Mucosa of rectum (tissue), 2 donors: ENCODE measurements at regions not wholly inside any gene's neighbourhood (a gene's known extent, or its start where the extent isn't known, plus 50 kb on each side); places are given as distances from the start of the nearest gene placed in this dataset.

ENCODE experiments used
- H3K27ac ChIP-seq, 2 donors: one replicate each; pipeline ENCODE4 v1.7.0; 2013; ENCODE audit warnings: inconsistent platforms in 2 of 2, low read depth in 2 of 2, low read length in 2 of 2
- H3K27me3 ChIP-seq, 2 donors: one replicate each; pipeline ENCODE4 v1.7.0; 2013; ENCODE audit warnings: low read length in 2 of 2; ENCODE audit not compliant: control insufficient read depth in 2 of 2, insufficient read depth in 2 of 2
- H3K36me3 ChIP-seq, 2 donors: one replicate each; pipeline ENCODE4 v1.7.0; 2013; ENCODE audit warnings: low read length in 2 of 2; ENCODE audit not compliant: control insufficient read depth in 2 of 2, insufficient read depth in 2 of 2
- H3K4me1 ChIP-seq, 2 donors: one replicate each; pipeline ENCODE4 v1.7.0; 2013; ENCODE audit warnings: low read length in 2 of 2, mild to moderate bottlenecking in 1 of 2; ENCODE audit not compliant: control insufficient read depth in 2 of 2, insufficient read depth in 2 of 2
- H3K4me3 ChIP-seq, 2 donors: one replicate each; pipeline ENCODE4 v1.7.0; 2013; ENCODE audit warnings: low read length in 2 of 2
- H3K9ac ChIP-seq, 2 donors: one replicate each; pipeline ENCODE4 v1.7.0; 2013; ENCODE audit warnings: low read length in 2 of 2, low read depth in 1 of 2, mild to moderate bottlenecking in 1 of 2
- H3K9me3 ChIP-seq, 2 donors: one replicate each; pipeline ENCODE4 v1.7.0; 2013; ENCODE audit warnings: low read length in 2 of 2; ENCODE audit not compliant: control insufficient read depth in 2 of 2
- donor health status: healthy.
- donor health status: Normal muscosa, but diverticular disease.

DNA sequence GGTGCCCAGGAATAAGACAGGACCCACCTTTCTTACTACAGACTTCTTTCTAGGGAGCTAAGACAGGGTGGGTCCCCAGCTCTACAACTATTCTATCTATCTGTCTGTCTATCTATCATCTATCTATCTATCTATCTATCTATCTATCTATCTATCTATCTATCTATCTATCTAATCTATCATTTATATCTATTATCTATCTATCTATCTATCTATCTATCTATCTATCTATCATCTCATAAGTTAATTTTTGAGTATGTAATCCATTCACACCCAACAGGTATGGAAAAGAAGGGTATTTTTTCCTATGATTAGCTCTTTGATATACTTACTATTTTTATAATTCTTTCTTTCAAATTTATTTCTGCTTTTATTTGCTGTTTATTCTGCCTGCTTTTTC lies 55.9 kb downstream of the BAMBI start:
- Histone ChIP-seq H3K27me3 (no peaks in the 10 kb centered on the region), H3K9ac (no peak overlapping the region), H3K9me3 (no peaks in the 10 kb centered on the region), H3K4me1 (no peaks in the 10 kb centered on the region), H3K27ac (no peak overlapping the region), H3K4me3 (no peak overlapping the region), H3K36me3 (no peaks in the 10 kb centered on the region)

DNA sequence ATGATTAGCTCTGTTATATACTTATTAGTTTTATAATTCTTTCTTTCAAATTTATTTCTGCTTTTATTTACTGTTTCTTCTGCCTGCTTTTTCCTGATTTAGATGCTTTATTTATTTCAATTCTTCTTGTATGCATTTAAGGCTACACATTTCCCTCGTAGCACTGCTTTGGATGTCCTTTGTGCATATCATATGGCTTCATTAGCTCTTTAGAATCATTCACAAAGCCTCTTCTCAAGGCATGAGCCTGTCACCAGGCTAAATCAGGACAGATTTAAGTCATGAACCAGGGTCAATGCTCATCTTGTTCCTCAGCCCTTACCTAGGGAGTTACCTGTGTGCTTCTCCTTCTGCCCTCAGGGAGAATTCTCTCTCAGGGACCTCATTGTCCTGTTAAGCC lies 56.3 kb downstream of the BAMBI start:
- Histone ChIP-seq H3K9ac (no peak overlapping the region), H3K27me3 (no peaks in the 10 kb centered on the region), H3K4me3 (no peak overlapping the region), H3K27ac (no peak overlapping the region), H3K36me3 (no peaks in the 10 kb centered on the region), H3K4me1 (no peaks in the 10 kb centered on the region), H3K9me3 (no peaks in the 10 kb centered on the region)

- H3K27ac ChIP-seq, result no peak overlapping the region
- H3K27me3 ChIP-seq, result no peaks in the 10 kb centered on the region
- H3K4me1 ChIP-seq, result no peaks in the 10 kb centered on the region
- no peak overlapping the region for H3K4me3 ChIP-seq
- H3K36me3 ChIP-seq, result no peaks in the 10 kb centered on the region
- no peak overlapping the region for H3K9ac ChIP-seq
- H3K9me3 ChIP-seq, result no peaks in the 10 kb centered on the region
Observed at GRCh38 chr10:28734938-28735759, 57.8 kb downstream of the BAMBI start.

DNA sequence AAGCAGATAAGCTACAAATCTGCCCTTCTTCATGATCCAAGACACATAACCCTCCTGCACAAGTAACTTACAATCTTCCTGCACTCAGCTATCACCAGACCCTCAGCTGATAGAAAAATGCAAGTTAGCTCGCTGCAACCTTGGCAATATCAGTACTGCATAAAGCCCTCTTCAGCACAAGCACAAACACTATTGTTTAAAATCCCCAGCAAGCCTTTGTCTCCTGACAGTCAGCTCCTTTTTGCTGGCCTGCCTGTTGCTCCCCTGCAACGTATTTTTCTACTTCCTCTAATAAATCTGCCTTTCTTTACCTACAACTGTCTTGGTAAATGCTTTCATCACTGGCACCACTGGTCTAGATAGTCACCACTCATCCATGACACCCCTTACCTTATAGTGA lies 59.8 kb downstream of the BAMBI start:
- Histone ChIP-seq H3K9me3 (no peaks in the 10 kb centered on the region), H3K27me3 (no peaks in the 10 kb centered on the region), H3K27ac (no peak overlapping the region), H3K4me1 (no peaks in the 10 kb centered on the region), H3K36me3 (no peaks in the 10 kb centered on the region), H3K4me3 (no peak overlapping the region), H3K9ac (no peak overlapping the region)

DNA sequence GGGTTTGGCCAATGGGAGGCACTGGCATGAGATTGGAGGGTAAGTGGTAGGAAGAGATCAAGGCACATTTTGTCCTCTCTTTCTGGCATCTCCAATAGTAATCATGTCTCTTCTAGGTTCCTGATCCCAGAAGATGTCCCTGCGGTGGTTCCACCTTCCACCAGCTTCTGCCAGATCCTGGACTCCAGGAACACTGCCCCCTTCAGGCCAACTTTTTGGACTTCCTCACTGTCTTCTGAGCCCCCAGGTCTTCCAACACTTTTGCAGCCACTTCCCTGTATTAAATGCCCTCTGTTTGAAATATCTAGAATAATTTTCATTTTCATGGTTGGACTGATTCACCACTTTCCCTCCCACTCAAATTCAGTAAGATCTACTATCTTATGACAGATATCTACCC lies 60.9 kb downstream of the BAMBI start:
- H3K9ac ChIP-seq, result no peak overlapping the region
- no peaks in the 10 kb centered on the region for H3K27me3 ChIP-seq
- no peaks in the 10 kb centered on the region for H3K4me1 ChIP-seq
- no peaks in the 10 kb centered on the region for H3K36me3 ChIP-seq
- H3K9me3 ChIP-seq, result no peaks in the 10 kb centered on the region
- no peak overlapping the region for H3K4me3 ChIP-seq
- no peak overlapping the region for H3K27ac ChIP-seq

DNA sequence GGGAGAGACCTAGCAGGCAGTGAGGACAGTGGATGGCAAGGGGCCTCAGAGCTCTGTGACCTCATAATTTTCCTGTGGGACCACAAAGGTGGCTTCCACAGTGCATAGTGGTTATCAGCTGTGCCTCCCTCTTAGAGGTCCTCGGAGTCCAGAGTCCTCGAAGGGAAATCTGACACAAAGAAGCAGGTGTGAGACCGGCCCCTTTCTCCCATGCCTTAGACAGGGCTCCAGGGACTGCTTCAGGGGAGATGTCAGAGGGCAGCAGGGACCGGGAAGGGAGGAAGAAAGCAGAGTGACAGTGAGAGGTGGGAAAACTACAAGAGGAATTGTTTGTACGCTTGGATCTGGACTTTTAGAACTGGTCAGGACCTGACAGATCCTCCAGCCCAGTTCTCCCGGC lies 66.3 kb downstream of the BAMBI start:
- Histone ChIP-seq H3K9ac (no peak overlapping the region), H3K4me3 (no peak overlapping the region), H3K27ac (no peak overlapping the region), H3K4me1 (no peaks in the 10 kb centered on the region), H3K27me3 (no peaks in the 10 kb centered on the region), H3K9me3 (no peaks in the 10 kb centered on the region), H3K36me3 (no peaks in the 10 kb centered on the region)

- H3K9me3 ChIP-seq, result no peaks in the 10 kb centered on the region
- no peak overlapping the region for H3K9ac ChIP-seq
- H3K4me3 ChIP-seq, result no peak overlapping the region
- no peaks in the 10 kb centered on the region for H3K36me3 ChIP-seq
- H3K27me3 ChIP-seq, result no peaks in the 10 kb centered on the region
- H3K4me1 ChIP-seq, result no peaks in the 10 kb centered on the region
- H3K27ac ChIP-seq, result no peak overlapping the region
Observed at GRCh38 chr10:28744069-28744768, 66.9 kb downstream of the BAMBI start.

GRCh38 chr10:28754930-28755718 lies 77.8 kb downstream of the BAMBI start:
- no peaks in the 10 kb centered on the region for H3K9me3 ChIP-seq
- no peaks in the 10 kb centered on the region for H3K36me3 ChIP-seq
- H3K4me3 ChIP-seq, result no peak overlapping the region
- no peaks in the 10 kb centered on the region for H3K4me1 ChIP-seq
- H3K9ac ChIP-seq, result no peak overlapping the region
- no peaks in the 10 kb centered on the region for H3K27me3 ChIP-seq
- H3K27ac ChIP-seq, result no peak overlapping the region

- Histone ChIP-seq H3K27me3 (no peaks in the 10 kb centered on the region), H3K27ac (no peak overlapping the region), H3K9ac (no peak overlapping the region), H3K4me3 (no peak overlapping the region), H3K36me3 (no peaks in the 10 kb centered on the region), H3K4me1 (no peaks in the 10 kb centered on the region), H3K9me3 (no peaks in the 10 kb centered on the region)
Observed at GRCh38 chr10:28761084-28761846, 83.9 kb downstream of the BAMBI start.
